Tibial nerve (tissue), 4 donors: ENCODE measurements at regions not wholly inside any gene's neighbourhood (a gene's known extent, or its start where the extent isn't known, plus 50 kb on each side); places are given as distances from the start of the nearest gene placed in this dataset.

Experiments
- DNase-seq, 2 donors: peaks; one replicate each; pipeline ENCODE4 v3.0.0-alpha.2; 2019; ENCODE audit warnings: low spot score in 2 of 2
- H3K27ac ChIP-seq, 4 donors: fragments of 200-600 bp; sonication (generic) in 3 of 4; one replicate each; pipeline ENCODE4 v1.5.1; 2017 to 2019; ENCODE audit warnings: mild to moderate bottlenecking in 1 of 4
- H3K27me3 ChIP-seq, 2 donors: fragments of 200-600 bp; sonication (generic) in 1 of 2; one replicate each; pipeline versions ENCODE4 v1.5.1 to v1.6.0; 2017 to 2019
- H3K36me3 ChIP-seq, 3 donors: fragments of 200-600 bp; sonication (generic); one replicate each; pipeline ENCODE4 v1.5.1; 2018 to 2019
- H3K4me1 ChIP-seq, 4 donors: fragments of 200-600 bp; sonication (generic) in 3 of 4; one replicate each; pipeline ENCODE4 v1.5.1; 2017 to 2019
- H3K4me3 ChIP-seq, 4 donors: fragments of 200-600 bp; sonication (generic) in 3 of 4; one replicate each; pipeline ENCODE4 v1.5.1; 2017 to 2019; ENCODE audit warnings: mild to moderate bottlenecking in 1 of 4, moderate library complexity in 1 of 4
- H3K9me3 ChIP-seq, 4 donors: fragments of 200-600 bp; sonication (generic) in 3 of 4; one replicate each; pipeline ENCODE4 v1.5.1; 2017 to 2019
- EP300 ChIP-seq, 2 donors: sonication (generic); formaldehyde crosslinking; IDR thresholded peaks; one replicate each; pipeline ENCODE4 v1.6.1; 2017; ENCODE audit warnings: antibody characterized with exemption in 2 of 2, mild to moderate bottlenecking in 1 of 2
- POLR2A ChIP-seq, 2 donors: fragments of 450-650 bp; IDR thresholded peaks; one replicate each; pipeline ENCODE4 v1.6.1; 2017; ENCODE audit warnings: antibody characterized with exemption in 2 of 2, mild to moderate bottlenecking in 2 of 2, moderate library complexity in 2 of 2
- WGBS, 2 donors: methylation state at CpG; one replicate each; pipeline ENCODE4 v1.1.5; 2018; 5-methylcytosine and 5-hydroxymethylcytosine counted together
- TF ChIP-seq, protein P1 (sequence below), 5 experiments: fragments of 200-600 bp in 3 of 5; fragments of 450-650 bp in 2 of 5; sonication (generic) in 3 of 5; IDR thresholded peaks; one replicate each; pipeline ENCODE4 v1.5.1; 2016 to 2019; ENCODE audit warnings: antibody characterized with exemption in 5 of 5, mild to moderate bottlenecking in 3 of 5, moderate library complexity in 2 of 5

- TF ChIP-seq POLR2A (IDR thresholded peaks at IDR 0.05) (no peak), EP300 (IDR thresholded peaks at IDR 0.05) (no peak)
- TF ChIP-seq, protein P1, sequence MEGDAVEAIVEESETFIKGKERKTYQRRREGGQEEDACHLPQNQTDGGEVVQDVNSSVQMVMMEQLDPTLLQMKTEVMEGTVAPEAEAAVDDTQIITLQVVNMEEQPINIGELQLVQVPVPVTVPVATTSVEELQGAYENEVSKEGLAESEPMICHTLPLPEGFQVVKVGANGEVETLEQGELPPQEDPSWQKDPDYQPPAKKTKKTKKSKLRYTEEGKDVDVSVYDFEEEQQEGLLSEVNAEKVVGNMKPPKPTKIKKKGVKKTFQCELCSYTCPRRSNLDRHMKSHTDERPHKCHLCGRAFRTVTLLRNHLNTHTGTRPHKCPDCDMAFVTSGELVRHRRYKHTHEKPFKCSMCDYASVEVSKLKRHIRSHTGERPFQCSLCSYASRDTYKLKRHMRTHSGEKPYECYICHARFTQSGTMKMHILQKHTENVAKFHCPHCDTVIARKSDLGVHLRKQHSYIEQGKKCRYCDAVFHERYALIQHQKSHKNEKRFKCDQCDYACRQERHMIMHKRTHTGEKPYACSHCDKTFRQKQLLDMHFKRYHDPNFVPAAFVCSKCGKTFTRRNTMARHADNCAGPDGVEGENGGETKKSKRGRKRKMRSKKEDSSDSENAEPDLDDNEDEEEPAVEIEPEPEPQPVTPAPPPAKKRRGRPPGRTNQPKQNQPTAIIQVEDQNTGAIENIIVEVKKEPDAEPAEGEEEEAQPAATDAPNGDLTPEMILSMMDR (IDR thresholded peaks at IDR 0.05) = no peak
- DNase-seq = no peak
- no peaks in the 10 kb centered on the region for H3K36me3 ChIP-seq
- WGBS, 2 donors = 46 to 56% methylated on average over 3 of the region's 3 CpGs
- H3K27ac ChIP-seq = peak overlapping the region in 1 of 4 donors; percentile 36
- peaks cover 0 to 24% (median 7%) of the 10 kb centered on the region in 4 donors for H3K4me1 ChIP-seq
- H3K9me3 ChIP-seq = no peaks in the 10 kb centered on the region
- no peak overlapping the region for H3K4me3 ChIP-seq
- H3K27me3 ChIP-seq = no peaks in the 10 kb centered on the region
These were observed 389.7 kb downstream of the SOX9 start for GRCh38 chr17:72510351-72511016.

DNA sequence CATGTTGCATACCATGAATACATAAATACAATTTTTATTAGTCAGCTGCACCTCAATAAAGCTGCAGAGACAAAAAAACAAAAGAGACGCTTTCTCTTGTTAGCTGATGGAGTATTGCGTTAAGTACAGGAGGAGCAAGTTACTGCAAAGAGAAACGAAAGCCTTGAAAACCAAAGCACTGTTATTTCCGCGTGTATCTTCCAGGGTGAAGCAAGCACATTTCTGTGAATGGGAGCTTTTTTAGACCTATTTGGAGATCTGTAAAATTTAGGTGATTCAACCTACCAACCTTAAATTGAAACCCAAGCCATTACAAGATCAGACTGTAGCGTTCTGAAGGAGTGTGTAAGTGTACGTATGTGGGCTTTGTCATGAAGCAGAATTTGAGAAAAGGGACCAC, 390.4 kb downstream of the SOX9 start:
- H3K4me3 ChIP-seq = no peak overlapping the region
- H3K36me3 ChIP-seq = no peaks in the 10 kb centered on the region
- H3K27ac ChIP-seq = no peak overlapping the region
- no peaks in the 10 kb centered on the region for H3K27me3 ChIP-seq
- peaks cover 0 to 32% (median 11%) of the 10 kb centered on the region in 4 donors for H3K4me1 ChIP-seq
- 83 to 88% methylated on average over 7 of the region's 7 CpGs for WGBS, 2 donors
- TF ChIP-seq EP300 (IDR thresholded peaks at IDR 0.05) = no peak
- TF ChIP-seq, protein P1 (IDR thresholded peaks at IDR 0.05) = no peak
- no peak for TF ChIP-seq POLR2A (IDR thresholded peaks at IDR 0.05)
- DNase-seq = no peak
- no peaks in the 10 kb centered on the region for H3K9me3 ChIP-seq

DNA sequence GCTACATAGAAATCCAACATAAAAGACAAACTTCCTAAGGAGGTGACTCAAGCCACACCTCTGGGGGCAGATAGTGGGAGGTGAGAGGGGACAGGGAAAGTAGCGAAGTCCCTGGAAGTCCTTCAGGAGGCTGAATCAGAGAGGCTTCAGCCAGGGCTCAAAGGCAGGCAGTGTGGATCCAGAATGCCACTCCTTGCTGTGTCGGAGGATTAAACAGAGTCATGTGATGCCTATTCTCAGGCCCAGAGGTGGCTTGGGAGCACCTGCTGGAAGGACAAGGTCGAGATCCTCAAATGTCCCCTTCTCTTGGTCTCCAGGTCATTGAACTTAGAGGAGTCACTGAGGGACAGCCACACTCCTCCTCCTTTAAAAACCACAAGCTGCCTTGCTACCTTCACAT, 391.1 kb downstream of the SOX9 start:
- Histone ChIP-seq H3K27ac (no peak overlapping the region), H3K4me3 (no peak overlapping the region), H3K36me3 (no peaks in the 10 kb centered on the region), H3K9me3 (no peaks in the 10 kb centered on the region), H3K27me3 (no peaks in the 10 kb centered on the region), H3K4me1 (peaks cover 0 to 38% (median 14%) of the 10 kb centered on the region in 4 donors)
- 78 to 88% methylated on average over 3 of the region's 3 CpGs for WGBS, 2 donors
- no peak for DNase-seq
- TF ChIP-seq, protein P1 (IDR thresholded peaks at IDR 0.05) = no peak
- TF ChIP-seq POLR2A (IDR thresholded peaks at IDR 0.05) (no peak), EP300 (IDR thresholded peaks at IDR 0.05) (no peak)

- Histone ChIP-seq H3K27me3 (no peaks in the 10 kb centered on the region), H3K4me1 (peaks cover 0 to 48% (median 16%) of the 10 kb centered on the region in 4 donors), H3K9me3 (no peaks in the 10 kb centered on the region), H3K36me3 (no peaks in the 10 kb centered on the region), H3K4me3 (no peak overlapping the region), H3K27ac (no peak overlapping the region)
- no peak for TF ChIP-seq POLR2A (IDR thresholded peaks at IDR 0.05)
- TF ChIP-seq, protein P1 (IDR thresholded peaks at IDR 0.05) = no peak
- no peak for TF ChIP-seq EP300 (IDR thresholded peaks at IDR 0.05)
- DNase-seq = no peak
- WGBS, 2 donors = 76 to 82% methylated on average over 8 of the region's 8 CpGs
These were observed 392.1 kb downstream of the SOX9 start for GRCh38 chr17:72512649-72513556.
